HG02981 (cell line): ENCODE measurements at regions not wholly inside any gene's neighbourhood (a gene's known extent, or its start where the extent isn't known, plus 50 kb on each side); places are given as distances from the start of the nearest gene placed in this dataset.

ENCODE experiments used
- ATAC-seq: cut with Tn5 transposase; IDR thresholded peaks from one replicate; pipeline ENCODE4 v1.9.1; 2021; ENCODE audit warnings: mild to moderate bottlenecking, moderate library complexity; ENCODE audit not compliant: unreplicated experiment

GRCh38 chr5:56289602-56289987, 56.5 kb upstream of the ANKRD55 start:
- ATAC-seq = no peak

- ATAC-seq = no peak
Observed at GRCh38 chr5:56288873-56289601, 55.9 kb upstream of the ANKRD55 start.

- no peak for ATAC-seq
Observed at GRCh38 chr5:56286015-56286884, 53.1 kb upstream of the ANKRD55 start.

GRCh38 chr5:56282951-56283350, 49.8 kb upstream of the ANKRD55 start:
- ATAC-seq = no peak
